HG02981 (cell line): ENCODE measurements at regions not wholly inside any gene's neighbourhood (a gene's known extent, or its start where the extent isn't known, plus 50 kb on each side); places are given as distances from the start of the nearest gene placed in this dataset.
"Not testable (repeated sequence)": the region's sequence is repeated elsewhere in the genome, so short reads cannot be mapped to it uniquely, and the experiment has no call there.

Experiments used
- ATAC-seq: cut with Tn5 transposase; IDR thresholded peaks from one replicate; pipeline ENCODE4 v1.9.1; 2021; ENCODE audit warnings: mild to moderate bottlenecking, moderate library complexity; ENCODE audit not compliant: unreplicated experiment

- ATAC-seq, result not testable (repeated sequence)
These were observed 52.5 kb upstream of the CCDC71L start for GRCh38 chr7:106713452-106713851.

GRCh38 chr7:106714590-106715442 lies 53.9 kb upstream of the CCDC71L start:
- ATAC-seq, result not testable (repeated sequence)

- ATAC-seq, result no peak
These were observed 54.8 kb upstream of the CCDC71L start for GRCh38 chr7:106715730-106716129.

- no peak for ATAC-seq
These were observed 56.4 kb upstream of the CCDC71L start for GRCh38 chr7:106717254-106717954.

- peak; percentile 82 for ATAC-seq
These were observed 57.3 kb upstream of the CCDC71L start for GRCh38 chr7:106717955-106718871.

- no peak for ATAC-seq
These were observed 59.7 kb upstream of the CCDC71L start for GRCh38 chr7:106720641-106721040.

- ATAC-seq, result no peak
These were observed 61.1 kb upstream of the CCDC71L start for GRCh38 chr7:106721816-106722785.

- ATAC-seq, result no peak
These were observed 62.4 kb upstream of the CCDC71L start for GRCh38 chr7:106723398-106723797.

- no peak for ATAC-seq
These were observed 68.9 kb upstream of the CCDC71L start for GRCh38 chr7:106729720-106730385.

GRCh38 chr7:106731187-106731586 lies 70.2 kb upstream of the CCDC71L start:
- peak; percentile 90 for ATAC-seq

GRCh38 chr7:106731646-106732444 lies 70.9 kb upstream of the CCDC71L start:
- ATAC-seq, result peak; percentile 9

- no peak for ATAC-seq
These were observed 74.7 kb upstream of the CCDC71L start for GRCh38 chr7:106735637-106736036.

GRCh38 chr7:106736123-106736507 lies 75.2 kb upstream of the CCDC71L start:
- no peak for ATAC-seq

- ATAC-seq, result peak; percentile 71
These were observed 75.7 kb upstream of the CCDC71L start for GRCh38 chr7:106736508-106737201.

- no peak for ATAC-seq
These were observed 76.2 kb upstream of the CCDC71L start for GRCh38 chr7:106737202-106737562.

- ATAC-seq, result no peak
These were observed 79.8 kb upstream of the CCDC71L start for GRCh38 chr7:106740806-106741205.

GRCh38 chr7:106744563-106745091 lies 83.7 kb upstream of the CCDC71L start:
- no peak for ATAC-seq

- ATAC-seq, result not testable (repeated sequence)
These were observed 86.3 kb upstream of the CCDC71L start for GRCh38 chr7:106747301-106747700.
